ENCODE measurements at regions not wholly inside any gene's neighbourhood (a gene's known extent, or its start where the extent isn't known, plus 50 kb on each side); places are given as distances from the start of the nearest gene placed in this dataset.
"Not testable (repeated sequence)": the region's sequence is repeated elsewhere in the genome, so short reads cannot be mapped to it uniquely, and the experiment has no call there.

GRCh38 chr7:136527554-136527953 is 340.9 kb upstream of the CHRM2 start:
- no peak for DNase-seq

DNA sequence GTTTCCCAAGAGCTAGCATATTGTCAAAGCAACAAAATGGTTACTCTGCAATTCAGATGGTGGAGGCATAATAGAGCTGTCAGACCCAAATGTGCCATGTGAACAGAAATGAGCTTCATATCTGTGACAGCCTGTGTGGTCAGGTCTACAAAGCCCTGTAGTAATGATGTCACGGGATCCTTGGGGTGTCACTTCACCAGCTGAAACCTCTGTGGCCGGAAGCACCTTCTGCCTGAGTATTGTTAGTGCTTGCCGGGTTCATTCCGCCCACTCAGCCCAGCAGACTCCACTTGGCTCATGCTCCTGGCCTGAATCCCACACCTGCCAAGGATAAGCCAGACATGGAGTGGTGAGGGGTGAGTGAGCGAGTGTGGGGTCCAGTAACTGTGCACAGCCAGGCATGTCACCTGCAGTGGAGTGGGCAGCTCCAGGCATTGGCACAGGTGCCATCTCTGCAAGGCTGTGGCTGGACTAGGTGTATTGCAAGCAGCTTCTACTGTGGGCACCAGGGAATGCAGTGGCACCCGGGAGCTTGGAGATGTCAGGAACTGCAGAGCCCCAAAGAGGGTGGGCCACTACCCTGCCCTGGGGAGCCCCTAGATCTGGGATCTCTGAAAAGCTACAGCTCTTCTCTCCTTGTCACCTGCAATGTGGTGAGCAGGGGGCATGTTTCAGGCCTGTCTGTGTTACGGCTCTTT is 341.9 kb upstream of the CHRM2 start:
- DNase-seq: no peak

GRCh38 chr7:136523571-136523970 is 344.9 kb upstream of the CHRM2 start:
- DNase-seq: no peak

GRCh38 chr7:136517971-136518370 is 350.5 kb upstream of the CHRM2 start:
- no peak for DNase-seq

DNA sequence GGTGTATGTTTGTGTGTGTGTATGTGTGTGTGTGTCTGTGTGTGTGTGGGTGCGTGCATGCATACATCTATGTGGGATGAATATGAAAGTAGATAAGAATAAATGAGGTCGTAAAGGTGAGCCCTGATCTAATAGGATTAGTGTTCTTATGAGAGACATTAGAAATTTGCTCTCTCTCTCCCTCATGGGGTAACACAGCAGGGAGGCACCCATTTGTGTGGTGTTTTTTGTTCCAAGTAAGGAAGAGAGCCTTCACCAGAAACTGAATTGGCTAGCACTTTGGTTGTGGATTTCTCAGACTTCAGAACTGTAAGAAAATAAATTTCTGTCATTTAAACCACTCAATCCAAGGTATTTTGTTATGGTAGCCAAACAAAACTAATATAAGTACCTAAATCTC is 353.7 kb upstream of the CHRM2 start:
- DNase-seq: no peak

DNA sequence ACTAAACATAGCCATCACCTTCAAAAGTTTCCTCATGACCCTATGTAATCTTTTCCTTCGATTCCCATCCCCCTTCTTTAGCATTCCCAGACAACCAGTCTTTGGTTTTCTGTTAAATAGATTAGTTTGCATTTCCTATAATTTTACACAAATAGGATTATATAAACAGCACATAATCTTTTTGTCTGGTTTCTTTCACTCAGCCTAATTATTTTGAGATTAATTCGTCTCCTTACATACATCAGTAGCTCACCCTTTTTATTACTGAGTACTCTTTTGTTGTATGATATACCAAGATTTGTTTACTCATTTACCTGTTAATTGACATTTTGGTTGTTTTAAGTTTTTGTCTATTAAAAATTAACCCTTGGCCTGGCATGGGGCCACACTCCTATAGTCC is 354.7 kb upstream of the CHRM2 start:
- DNase-seq: no peak

DNA sequence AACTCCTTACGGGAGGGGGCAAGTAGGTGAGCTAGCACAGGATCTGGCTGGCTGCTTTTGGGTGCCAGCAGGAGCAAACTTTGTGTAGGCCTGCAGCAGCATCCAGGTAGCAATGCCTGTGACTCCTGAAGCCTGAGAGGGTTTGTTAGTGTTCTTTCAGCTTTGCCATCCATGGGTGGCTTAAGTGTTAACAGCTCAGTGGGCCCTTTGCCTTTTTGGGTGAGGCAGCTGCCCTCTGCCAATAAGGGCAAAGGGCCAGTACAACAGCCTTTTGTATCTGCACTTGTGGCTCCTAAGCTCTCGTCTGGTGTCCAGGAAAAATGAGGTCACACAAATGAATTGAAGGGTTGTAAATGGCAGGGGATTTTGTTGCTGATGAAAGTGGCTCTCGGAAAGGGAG is 359.0 kb upstream of the CHRM2 start:
- DNase-seq: no peak

GRCh38 chr7:136502162-136502561 is 366.3 kb upstream of the CHRM2 start:
- DNase-seq: no peak

DNA sequence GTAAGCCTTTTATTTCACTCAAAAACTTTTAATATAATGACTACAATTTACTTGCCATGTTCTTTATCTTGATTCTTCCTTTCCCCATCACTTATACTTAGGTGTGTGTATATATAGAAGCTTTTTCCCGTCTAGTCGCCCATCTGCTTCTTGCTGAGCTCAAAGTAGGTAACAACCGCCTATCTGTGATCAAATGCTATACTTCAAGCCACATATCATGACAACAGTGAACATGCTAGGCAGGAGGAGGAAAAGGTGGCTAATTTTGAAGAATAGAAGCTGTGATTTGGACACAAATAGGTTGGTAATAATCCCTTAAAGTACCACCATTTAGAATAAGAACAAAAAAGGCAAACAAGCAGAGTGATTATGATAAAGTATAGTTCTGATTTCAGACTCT is 367.3 kb upstream of the CHRM2 start:
- no peak for DNase-seq

- DNase-seq: no peak
Measured at GRCh38 chr7:136496551-136496950, 371.9 kb upstream of the CHRM2 start.

DNA sequence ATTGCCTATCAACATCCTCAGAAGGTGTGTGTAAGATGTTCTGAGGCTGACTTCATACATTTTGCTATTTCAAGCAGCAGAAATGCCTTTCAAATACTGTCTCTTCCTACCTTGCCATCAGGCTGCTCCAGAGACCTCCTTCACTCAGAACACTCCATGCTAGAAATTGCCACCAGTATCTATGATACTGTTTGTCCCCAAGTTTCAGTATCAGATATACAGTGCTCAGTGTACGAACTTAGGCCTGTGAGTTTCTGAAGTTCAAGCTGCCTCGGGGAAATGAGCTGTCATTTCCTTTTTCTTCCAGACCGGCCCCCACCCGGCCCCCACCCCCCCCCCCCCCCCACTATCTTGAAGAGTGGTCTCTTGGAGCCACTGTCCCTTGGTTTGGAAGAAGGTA is 373.4 kb upstream of the CHRM2 start:
- no peak for DNase-seq

GRCh38 chr7:136492366-136492765 is 376.1 kb upstream of the CHRM2 start:
- DNase-seq: no peak

GRCh38 chr7:136489808-136490207 is 378.6 kb upstream of the CHRM2 start:
- DNase-seq: no peak

DNA sequence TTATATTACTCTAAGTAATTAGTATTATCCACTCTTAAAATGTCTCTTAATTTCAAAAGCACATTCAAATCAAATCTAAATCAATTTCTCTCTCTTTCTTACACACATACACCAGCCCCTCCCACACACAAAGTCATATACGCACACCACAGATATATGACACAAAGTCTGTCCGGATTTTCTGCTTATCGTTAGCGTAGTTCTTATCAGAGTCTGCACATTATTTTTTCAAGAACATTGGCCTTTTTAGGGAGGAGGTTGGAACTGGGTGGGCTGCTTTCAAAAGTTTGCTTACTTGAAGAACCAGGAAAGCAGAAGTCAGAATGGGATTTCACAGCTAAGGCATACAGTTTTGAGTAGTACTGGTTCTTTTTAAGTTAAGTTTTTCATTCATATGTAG is 387.6 kb upstream of the CHRM2 start:
- no peak for DNase-seq

GRCh38 chr7:136479922-136480321 is 388.5 kb upstream of the CHRM2 start:
- DNase-seq: no peak

- no peak for DNase-seq
Measured at GRCh38 chr7:136470179-136470578, 398.3 kb upstream of the CHRM2 start.

DNA sequence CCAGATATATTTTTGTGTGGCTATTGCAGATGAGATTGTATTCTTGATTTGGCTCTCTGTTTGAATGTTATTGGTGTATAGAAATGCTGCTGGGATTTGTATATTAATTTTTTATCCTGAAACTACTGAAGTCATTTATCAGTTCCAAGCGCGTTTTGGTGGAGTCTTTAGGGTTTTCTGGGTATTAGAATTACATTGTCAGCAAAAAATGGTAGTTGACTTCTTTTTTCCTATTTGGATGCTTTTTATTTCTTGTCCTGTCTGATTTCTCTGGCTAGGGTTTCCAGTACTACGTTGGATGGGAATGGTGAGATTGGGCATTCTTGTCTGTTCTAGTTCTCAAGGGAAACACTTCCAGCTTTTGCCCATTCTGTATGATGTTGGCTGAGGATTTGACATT is 415.5 kb upstream of the CHRM2 start:
- DNase-seq: no peak

DNA sequence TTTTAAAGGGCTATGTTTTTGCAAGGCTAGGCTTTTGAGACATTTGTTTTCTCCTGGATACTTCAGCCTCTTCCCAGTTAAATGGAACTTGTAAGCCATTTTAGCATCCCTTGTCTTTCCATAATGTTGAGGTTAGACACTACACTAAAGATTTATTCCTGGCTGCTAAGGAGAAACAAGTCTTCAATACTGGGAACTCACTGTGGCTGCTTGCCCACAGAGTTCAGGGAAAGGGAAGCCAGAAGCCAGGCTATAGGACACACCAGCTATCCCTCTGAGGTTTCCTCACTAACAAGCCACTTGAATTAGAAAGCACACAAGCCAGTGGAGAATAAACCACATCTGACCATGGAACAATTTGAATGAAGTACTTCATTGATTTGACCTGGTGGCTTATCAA is 421.7 kb upstream of the CHRM2 start:
- DNase-seq: no peak

- DNase-seq: no peak
Measured at GRCh38 chr7:136441835-136442234, 426.6 kb upstream of the CHRM2 start.

GRCh38 chr7:136431736-136432135 is 436.7 kb upstream of the CHRM2 start:
- not testable (repeated sequence) for DNase-seq

- no peak for DNase-seq
Measured at GRCh38 chr7:136424058-136424457, 444.4 kb upstream of the CHRM2 start.

DNA sequence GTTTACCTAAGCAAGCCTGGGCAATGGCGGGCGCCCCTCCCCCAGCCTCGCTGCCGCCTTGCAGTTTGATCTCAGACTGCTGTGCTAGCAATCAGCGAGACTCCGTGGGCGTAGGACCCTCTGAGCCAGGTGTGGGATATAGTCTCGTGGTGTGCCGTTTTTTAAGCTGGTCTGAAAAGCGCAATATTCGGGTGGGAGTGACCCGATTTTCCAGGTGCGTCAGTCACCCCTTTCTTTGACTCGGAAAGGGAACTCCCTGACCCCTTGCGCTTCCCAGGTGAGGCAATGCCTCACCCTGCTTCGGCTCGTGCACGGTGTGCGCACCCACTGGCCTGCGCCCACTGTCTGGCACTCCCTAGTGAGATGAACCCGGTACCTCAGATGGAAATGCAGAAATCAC is 442.6 kb upstream of the MTPN start:
- not testable (repeated sequence) for DNase-seq

DNA sequence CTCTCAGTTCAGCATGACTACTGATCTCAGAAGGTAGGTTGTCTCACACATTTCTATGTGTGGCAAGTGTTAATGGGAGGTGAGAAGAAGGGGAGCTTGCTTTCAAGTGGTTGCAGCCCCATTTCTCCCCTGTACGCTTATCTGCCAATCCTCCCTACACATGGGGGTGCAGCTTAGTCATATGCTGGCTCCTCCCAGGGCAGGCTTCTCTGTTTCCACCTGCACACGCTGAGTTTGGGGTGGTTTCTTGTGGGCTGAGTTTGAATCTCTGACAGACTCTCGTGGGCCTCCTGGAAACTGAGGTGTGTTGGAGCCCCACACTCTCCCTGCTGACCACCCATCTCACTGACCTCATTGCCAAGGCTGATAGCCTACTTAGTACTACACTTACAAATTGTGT is 435.8 kb upstream of the MTPN start:
- DNase-seq: no peak

GRCh38 chr7:136405931-136406777 is 429.0 kb upstream of the MTPN start:
- no peak for DNase-seq

DNA sequence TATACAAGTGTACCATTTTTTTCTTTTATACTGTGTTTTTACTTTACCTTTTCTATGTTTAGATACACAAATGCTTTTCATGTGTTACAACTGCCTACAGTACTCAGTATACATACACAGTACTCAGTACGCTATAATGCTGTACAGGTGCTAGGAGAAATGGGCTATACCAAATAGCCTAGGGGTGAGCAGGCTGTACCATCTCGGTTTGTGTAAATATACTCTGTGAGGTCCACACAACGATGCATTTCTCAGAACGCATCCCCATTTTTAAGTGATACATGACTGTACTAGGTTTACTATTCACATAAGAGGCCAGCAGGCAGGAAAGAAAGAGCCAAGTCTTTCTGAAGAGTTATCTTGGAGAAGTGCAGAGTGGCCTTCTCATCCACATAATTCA is 426.4 kb upstream of the MTPN start:
- no peak for DNase-seq

Measured in activated CD4-positive, CD25-positive, alpha-beta regulatory T cell (primary cell).